ENCODE measurements at regions not wholly inside any gene's neighbourhood (a gene's known extent, or its start where the extent isn't known, plus 50 kb on each side); places are given as distances from the start of the nearest gene placed in this dataset.

- Histone ChIP-seq H3K27me3 (ENCODE audit: insufficient read depth, poor library complexity, severe bottlenecking) (no peaks in the 10 kb centered on the region), H3K27ac (replicated peaks) (no peak overlapping the region), H3K4me3 (replicated peaks; ENCODE audit: insufficient read depth, low read length) (no peak overlapping the region)
- TF ChIP-seq REST (IDR thresholded peaks at IDR 0.05; ENCODE audit: insufficient replicate concordance, low read depth) (no peak), SPI1 (IDR thresholded peaks at IDR 0.05; ENCODE audit: borderline replicate concordance, low read depth) (no peak), GABPA (IDR thresholded peaks at IDR 0.05; ENCODE audit: low read depth) (no peak), CTCF (IDR thresholded peaks at IDR 0.05; ENCODE audit: insufficient read depth, low read length) (no peak), POLR2AphosphoS5 (IDR thresholded peaks at IDR 0.05; ENCODE audit: low read depth) (no peak)
- DNase-seq (ENCODE audit: low read depth in 1 of 2, low spot score in 1 of 2), result no peak
Measured at GRCh38 chr21:35370671-35371070, 321.6 kb upstream of the RUNX1 start.

GRCh38 chr21:35370071-35370470 is 321.0 kb upstream of the RUNX1 start:
- Histone ChIP-seq H3K27ac (replicated peaks) (no peak overlapping the region), H3K4me3 (replicated peaks; ENCODE audit: insufficient read depth, low read length) (no peak overlapping the region), H3K27me3 (ENCODE audit: insufficient read depth, poor library complexity, severe bottlenecking) (no peaks in the 10 kb centered on the region)
- no peak for DNase-seq (ENCODE audit: low read depth in 1 of 2, low spot score in 1 of 2)
- TF ChIP-seq POLR2AphosphoS5 (IDR thresholded peaks at IDR 0.05; ENCODE audit: low read depth) (no peak), SPI1 (IDR thresholded peaks at IDR 0.05; ENCODE audit: borderline replicate concordance, low read depth) (no peak), REST (IDR thresholded peaks at IDR 0.05; ENCODE audit: insufficient replicate concordance, low read depth) (no peak), GABPA (IDR thresholded peaks at IDR 0.05; ENCODE audit: low read depth) (no peak), CTCF (IDR thresholded peaks at IDR 0.05; ENCODE audit: insufficient read depth, low read length) (no peak)

- no peak for DNase-seq (ENCODE audit: low read depth in 1 of 2, low spot score in 1 of 2)
- no peaks in the 10 kb centered on the region for H3K27me3 ChIP-seq (ENCODE audit: insufficient read depth, poor library complexity, severe bottlenecking)
- no peak overlapping the region for H3K4me3 ChIP-seq (replicated peaks; ENCODE audit: insufficient read depth, low read length)
- H3K27ac ChIP-seq (replicated peaks), result no peak overlapping the region
- TF ChIP-seq SPI1 (IDR thresholded peaks at IDR 0.05; ENCODE audit: borderline replicate concordance, low read depth) (no peak), CTCF (IDR thresholded peaks at IDR 0.05; ENCODE audit: insufficient read depth, low read length) (no peak), POLR2AphosphoS5 (IDR thresholded peaks at IDR 0.05; ENCODE audit: low read depth) (no peak), REST (IDR thresholded peaks at IDR 0.05; ENCODE audit: insufficient replicate concordance, low read depth) (no peak), GABPA (IDR thresholded peaks at IDR 0.05; ENCODE audit: low read depth) (no peak)
Measured at GRCh38 chr21:35368326-35368725, 319.2 kb upstream of the RUNX1 start.

Data from HL-60 (cell line).